NCI-H1092 (cell line): ENCODE measurements at regions not wholly inside any gene's neighbourhood (a gene's known extent, or its start where the extent isn't known, plus 50 kb on each side); places are given as distances from the start of the nearest gene placed in this dataset.
A peak's percentile ranks its signal among the peaks of the same experiment; 100 is the strongest.

Source experiments
- DNase-seq: peaks from one replicate; lab custom pipeline; 2025; lab: John Stamatoyannopoulos, UW

DNA sequence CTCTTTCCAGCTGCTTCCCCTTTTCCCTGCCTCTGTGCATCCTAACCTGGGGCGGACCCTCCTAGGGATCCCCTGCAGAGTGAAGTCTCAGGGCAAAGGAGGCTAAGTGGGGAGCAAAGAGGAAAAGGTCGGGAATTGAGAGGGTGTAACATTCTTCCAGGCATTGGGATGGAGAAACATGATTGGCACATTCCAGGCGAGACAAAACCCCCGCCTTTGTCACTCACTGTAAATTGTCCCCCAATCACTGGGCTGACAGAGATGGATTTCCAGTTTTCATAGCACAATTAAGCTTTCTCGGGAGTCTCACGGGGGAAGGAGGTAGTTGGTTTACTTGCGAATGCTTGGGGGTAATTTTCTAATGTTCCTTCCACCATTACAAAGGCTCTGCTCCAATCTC is 74.9 kb downstream of the MIAT start:
- DNase-seq, result no peak

GRCh38 chr22:26734339-26735018 is 77.1 kb downstream of the MIAT start:
- DNase-seq, result no peak

DNA sequence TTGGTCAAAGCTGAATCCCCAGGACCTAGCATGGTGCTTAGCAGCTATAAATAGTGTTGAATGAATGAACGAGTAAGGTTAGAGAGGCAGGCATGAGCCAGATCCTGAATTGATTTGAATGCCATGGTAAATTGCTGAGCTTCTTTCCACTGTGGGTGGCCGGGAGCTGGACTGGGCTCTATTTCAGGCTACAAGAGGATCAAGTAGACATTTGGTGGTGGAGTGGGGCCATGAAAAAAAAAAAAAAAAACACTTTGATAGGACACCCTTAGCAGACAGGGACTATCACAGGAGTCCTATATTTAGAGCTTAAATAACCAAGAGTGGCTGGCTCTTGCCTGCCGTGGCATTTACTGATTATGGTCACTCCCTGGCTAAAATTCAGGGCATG is 77.6 kb downstream of the MIAT start:
- no peak for DNase-seq

- DNase-seq, result no peak
These were observed 79.9 kb downstream of the MIAT start for GRCh38 chr22:26737262-26737661.

DNA sequence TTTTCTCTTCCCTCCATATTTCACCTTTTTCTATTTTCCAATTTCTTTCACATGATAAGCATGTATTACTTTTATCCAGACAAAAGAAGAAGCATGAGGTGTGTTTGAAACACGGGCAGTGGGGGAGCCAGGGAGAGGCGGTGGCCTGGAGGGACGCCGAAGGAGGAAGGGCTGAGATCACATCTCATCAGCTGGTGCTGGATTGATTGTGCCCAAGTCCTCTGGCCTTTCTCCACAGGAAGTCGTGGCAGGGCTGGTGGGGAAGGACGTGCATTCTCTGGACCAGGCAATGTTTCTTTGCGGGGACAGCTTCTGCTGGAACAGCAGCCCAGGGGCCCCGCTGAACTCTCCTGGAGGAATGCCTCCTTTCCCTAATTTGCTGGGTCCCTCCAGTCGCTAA is 82.9 kb downstream of the MIAT start:
- no peak for DNase-seq

DNA sequence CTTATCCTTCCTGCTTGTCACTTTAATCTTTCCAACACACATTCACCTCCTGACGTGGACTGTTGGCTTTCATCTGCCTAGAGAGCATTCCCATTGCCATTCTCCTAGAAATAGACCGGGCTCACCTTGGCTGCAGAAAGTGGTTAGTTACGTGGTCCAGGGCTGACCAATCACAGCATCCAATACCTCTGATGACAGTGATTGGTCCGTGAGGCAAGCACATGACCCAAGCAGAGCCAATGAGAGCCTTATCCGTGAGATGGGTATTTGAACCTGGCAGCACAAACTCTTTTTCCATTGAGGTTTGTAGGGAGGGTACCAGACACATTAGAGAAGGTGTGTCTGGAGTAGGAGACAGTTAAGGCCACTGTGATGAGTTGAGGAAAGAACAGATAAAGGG is 85.8 kb downstream of the MIAT start:
- no peak for DNase-seq

GRCh38 chr22:26744892-26745808 is 87.8 kb downstream of the MIAT start:
- DNase-seq, result no peak

DNA sequence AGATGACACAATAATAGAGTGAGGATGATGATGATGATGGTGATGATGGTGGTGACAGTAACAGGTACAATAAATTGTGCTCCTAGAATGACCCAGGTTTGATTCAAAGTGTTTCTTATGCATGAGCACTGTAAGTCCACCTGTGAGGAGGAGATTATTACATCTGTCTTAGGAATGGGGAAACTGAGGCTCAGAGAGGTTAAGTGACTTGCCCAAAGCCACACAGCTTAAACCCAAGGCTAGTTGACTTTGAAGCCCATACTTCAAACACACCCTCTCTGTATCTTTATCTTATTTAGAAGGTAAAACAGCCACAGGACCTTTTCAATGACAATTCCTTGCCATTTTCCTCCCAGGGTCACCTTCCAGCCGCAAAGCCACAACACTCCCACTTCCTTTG is 88.9 kb downstream of the MIAT start:
- DNase-seq, result no peak

DNA sequence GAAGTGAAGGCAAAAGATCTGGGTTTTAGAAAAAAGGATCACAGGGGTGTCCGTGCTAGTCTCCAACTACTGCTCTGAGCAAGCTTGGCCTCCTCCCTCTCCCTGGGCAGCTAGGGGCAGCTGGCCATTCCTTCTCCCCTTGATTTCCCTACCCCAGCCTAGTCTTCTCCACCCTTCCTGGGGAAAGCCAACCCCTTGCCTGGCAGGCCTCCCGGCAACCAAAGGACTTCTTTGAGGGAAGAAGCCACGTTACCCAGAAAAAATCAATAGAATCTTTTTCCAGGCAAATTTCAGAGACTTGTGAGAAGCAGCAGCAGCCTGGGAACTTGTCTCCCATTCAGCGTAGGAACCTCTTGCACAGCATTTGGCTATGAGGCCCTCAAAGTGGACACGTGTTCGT is 91.5 kb downstream of the MIAT start:
- no peak for DNase-seq

- peak; percentile 7 for DNase-seq
These were observed 93.8 kb downstream of the MIAT start for GRCh38 chr22:26751217-26751616.

GRCh38 chr22:26753125-26753862 is 95.9 kb downstream of the MIAT start:
- DNase-seq, result no peak

- DNase-seq, result peak; percentile 40
These were observed 99.4 kb downstream of the MIAT start for GRCh38 chr22:26756675-26757293.

GRCh38 chr22:26757496-26757895 is 100.1 kb downstream of the MIAT start:
- no peak for DNase-seq

DNA sequence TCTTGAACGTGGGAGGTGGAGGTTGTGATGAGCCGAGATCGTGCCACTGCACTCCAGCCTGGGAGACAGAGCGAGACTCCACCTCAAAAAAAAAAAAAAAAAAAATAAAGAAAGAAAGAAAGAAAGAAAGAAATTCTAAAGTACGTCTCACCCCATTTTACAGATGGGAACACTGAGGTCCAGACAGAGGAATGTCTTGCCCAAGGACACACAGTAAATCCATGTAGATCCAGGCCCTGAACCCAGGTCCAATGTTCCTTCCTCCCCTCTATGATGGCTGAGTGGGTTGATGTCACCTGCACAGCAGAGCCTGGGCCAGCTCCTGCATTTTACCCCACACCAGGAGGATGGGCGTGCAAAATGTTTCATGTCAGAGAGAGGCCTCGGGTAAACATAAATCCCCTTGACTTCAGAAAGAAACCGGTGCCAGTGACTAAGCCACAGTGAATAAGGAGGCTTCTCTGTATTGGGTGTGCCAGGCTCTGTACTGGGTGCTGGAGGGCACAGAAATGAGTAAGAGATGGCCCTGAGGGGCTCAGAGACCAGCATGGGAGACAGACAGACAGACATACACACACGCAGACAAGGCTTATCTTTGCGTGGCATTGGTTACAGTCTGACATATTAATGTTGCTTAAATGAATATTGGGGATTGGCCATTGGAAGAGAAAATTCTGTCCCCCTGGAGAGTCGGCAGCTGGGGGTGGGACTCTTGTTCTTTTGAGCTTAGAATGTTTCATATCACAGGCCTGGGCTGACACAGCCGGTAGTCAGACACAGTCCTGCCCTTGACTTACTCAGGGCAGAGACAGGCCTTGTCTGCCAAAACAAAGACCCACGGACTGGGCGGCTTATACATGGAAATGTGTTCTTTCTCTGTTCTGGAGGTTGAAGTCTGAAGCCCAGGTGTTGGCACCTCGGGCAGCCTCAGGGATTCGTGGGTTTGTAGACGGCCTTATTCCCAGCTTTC is 105.4 kb downstream of the MIAT start:
- no peak for DNase-seq

DNA sequence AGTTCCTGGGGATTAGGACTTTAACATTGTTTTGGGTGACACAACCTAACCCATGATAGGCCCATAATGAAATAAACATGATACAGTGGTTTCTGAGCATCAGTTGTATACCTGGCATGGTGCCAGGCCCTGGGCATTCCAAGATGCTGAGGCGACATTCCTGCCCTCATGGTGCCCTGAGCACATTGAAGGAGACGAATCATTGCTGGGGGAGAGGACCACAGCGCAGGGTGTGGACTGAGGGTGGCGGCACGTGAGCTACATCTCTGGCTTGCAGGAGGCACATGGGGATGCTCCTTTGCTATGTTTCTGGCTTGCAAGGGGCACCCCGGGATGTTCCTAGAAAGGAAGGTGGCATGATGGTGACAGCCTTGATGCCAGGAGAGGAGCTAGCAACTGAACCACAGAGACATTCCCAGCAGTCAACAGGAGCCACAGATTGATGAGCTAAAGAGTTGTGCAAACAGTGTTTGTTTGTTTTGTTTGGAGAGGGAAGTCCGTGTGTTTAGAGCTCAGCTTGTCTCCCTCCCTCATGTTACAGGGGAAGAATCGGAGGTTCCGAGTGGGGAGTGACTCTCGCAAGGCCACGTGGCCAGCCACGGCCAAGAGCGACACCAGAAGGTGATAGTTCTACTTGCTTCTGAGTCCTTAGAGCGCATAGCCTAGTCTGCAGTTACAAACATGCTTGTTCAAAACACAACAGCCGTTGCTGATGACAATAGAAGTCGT is 106.4 kb downstream of the MIAT start:
- peak; percentile 68 for DNase-seq

DNA sequence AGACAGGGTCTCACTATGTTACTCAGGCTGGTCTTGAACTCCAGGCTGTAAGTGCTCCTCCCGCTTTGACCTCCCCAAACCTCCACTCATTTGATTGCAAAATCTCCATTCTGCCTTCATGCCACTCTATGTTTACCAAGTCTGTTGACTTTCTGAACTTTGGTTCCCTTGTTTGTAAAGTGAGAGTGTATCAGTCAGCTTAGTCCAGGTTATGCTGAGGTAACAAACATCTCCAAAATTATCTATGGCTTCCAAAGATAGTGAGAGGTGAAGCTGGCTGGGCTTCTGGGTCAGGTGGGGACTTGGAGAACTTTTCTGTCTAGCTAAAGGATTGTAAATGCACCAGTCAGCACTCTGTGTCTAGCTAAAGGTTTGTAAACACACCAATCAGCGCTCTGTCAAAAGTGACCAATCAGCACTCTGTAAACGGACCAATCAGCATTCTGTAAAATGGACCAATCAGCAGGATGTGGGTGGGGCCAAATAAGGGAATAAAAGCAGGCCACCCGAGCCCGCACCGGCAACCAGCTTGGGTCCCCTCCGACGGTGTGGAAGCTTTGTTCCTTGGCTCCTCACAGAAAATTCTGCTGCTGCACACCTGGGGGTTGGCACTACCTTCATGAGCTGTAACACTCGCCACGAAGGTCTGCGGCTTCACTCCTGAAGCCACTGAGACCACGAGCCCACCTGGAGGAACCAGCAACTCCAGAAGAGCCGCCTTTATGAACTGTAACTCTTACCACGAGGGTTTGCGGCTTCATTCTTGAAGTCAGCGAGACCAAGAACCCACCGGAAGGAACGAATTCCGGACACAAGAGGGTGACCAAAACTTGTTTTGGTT is 109.3 kb downstream of the MIAT start:
- no peak for DNase-seq

- no peak for DNase-seq
These were observed 110.2 kb downstream of the MIAT start for GRCh38 chr22:26767351-26768155.

DNA sequence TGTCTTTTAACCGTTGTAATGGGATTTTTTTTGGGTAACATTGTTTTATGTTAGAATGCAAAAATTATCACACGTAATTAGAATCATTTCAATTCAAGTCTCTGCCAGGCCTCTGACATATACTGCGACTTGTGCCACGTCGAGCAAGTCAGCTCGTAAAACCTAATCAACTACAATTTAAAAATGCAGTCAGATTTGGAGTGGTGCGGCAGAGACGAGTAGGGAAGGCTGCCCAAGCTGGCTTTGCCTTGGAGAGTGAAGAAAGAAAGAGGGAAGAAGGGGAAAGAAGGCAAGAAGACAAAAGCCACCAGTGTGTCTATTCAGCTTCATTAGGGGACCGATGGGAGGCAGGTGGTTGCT is 110.7 kb downstream of the MIAT start:
- DNase-seq, result no peak

GRCh38 chr22:26768952-26769351 is 111.6 kb downstream of the MIAT start:
- no peak for DNase-seq
